Stromal cell of bone marrow (primary cell): ENCODE measurements at regions not wholly inside any gene's neighbourhood (a gene's known extent, or its start where the extent isn't known, plus 50 kb on each side); places are given as distances from the start of the nearest gene placed in this dataset.

Experiments used
- DNase-seq: peaks from one replicate; pipeline ENCODE4 v3.0.0-alpha.2; 2012; ENCODE audit warnings: low read depth

- DNase-seq, result no peak
Measured at GRCh38 chr11:70535191-70535971, 137.1 kb downstream of the CTTN start.

DNA sequence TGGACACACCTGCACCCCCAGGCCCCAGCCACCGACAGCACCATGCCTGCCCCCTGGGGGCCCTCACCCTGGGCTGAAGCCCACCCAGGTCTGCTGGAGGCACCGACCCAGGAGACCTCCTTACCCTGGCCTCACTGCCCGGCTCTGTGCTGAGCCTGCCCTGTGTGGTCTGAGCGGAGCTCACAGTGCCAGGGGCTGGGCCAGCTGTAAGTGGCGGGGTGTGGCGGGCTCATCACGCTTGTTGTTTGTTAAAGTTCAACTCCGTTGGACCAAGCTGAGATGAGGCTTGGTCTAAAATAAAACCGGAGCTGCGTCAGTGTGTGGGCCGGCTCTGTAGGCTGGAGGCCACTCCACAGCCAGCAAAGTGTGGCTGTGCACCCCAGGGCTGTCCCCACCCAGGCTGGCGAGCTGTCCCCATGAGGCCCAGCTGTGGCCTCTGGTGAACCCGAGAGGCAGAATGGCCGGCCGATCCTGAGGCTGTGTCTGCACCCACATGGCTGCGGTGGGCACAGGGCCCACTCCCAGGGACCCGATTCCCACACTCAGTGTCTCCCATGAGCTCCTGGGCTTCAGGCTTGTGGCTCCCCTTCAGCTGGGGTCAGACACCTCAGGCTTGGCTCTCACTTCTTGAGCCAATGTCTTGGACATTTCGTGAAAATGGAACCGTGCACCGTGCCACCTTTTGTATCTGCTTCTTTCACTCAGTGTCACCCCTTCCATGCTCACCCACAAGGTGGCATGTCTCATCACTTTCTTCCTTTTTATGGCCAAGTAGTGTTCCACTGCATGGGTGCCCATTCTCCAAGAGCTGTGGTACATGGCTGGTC is 137.9 kb downstream of the CTTN start:
- no peak for DNase-seq

DNA sequence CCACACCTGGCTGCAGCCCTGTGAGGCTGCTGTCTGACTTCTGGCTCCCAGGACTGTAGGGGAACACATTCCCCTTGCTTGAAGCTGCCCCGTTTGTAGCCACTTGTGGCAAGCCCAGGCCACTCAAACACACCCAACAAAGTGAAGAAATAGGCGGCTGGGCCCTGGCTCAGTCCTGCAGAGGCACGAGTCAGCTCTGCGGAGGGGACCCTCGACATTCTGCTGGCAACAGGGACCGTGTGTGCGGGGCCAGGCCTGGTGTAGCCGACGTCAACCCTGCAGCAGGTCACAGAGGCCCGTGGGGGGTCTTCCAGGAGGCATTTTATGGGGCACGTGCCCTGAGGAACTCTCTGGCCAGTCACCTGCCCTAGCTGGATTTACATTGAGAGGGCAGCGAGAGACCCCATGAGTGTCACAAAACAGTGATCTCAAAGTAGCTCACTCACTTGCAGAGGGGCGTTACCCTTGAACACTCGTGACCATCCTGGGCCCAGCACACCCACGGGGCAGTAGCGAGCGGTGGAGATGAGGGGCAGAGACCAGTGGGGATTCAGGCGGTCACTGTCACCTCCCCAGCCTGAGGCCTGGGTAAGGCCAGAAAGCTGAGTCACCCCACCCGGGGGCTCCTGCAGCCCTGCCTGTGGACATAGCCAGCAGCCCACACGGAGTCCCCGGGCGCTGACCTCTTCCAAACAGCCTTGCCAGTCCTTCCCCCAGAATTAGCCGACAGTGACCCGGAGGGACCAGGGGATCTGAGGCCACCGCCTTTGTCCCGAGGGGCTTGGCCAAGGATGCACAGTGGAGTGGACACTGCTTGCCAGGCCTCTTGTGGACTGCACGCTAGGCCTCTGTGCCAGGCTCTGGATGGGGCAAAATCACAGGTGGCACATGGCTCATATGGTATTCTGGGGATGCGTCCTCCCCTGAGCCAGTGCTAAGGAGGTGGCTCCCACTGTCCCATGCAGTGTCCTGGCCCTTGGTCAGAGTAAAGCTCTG is 139.5 kb downstream of the CTTN start:
- no peak for DNase-seq

GRCh38 chr11:70538641-70539359 is 140.5 kb downstream of the CTTN start:
- no peak for DNase-seq

DNA sequence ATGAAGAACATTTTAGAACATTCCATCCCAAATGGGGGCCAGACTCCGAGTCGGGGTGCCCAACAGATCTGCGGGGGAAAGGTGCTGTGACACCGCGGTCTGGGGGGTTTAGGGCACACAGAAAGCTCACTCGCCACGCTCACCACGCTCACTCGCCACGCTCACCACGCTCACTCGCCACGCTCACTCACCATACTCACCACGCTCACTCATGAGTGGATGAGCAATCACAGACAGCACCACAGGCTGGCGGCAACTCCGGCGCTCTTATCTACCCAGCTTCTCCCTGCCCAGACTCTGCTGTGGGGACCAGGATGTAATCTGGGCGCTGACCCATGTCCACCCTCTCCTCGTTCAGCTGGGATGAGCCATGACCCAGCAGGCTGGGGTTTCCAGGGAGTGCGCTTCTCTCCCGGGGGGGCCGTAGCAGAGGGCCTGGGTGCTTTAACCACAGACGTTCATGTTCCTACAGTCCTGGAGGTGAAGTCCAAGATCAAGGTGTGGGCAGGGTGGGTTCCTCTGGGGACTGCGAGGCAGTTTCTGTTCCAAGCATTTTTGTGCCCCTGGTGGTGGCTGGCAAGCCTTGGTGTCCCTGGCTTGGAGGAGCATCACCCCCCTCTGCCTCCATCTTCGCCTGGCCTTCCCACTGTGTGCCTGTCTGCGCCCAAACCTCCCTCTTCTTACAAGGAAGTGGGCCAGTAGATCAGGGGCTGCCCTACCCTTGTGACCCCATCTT is 141.2 kb downstream of the CTTN start:
- no peak for DNase-seq

- no peak for DNase-seq
Measured at GRCh38 chr11:70540196-70540595, 141.9 kb downstream of the CTTN start.

DNA sequence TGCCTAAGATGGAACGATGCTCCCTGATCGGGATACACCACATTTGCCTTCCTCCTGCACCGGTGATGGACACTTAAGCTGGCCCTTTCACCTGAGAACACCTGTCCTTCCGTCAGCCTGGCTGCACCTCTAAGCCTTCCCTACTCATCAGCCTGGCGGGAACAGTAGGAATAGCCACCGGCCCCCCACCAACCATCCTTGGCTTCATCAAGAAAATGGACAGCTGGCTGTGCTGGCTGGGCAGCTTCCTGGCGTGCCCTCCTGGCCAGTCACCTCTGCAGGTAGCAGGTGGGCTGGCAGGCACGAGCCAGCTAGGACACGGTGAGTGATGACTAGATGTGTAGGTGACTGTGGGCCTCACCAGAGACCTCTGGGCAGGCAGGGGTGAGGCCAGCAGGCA is 142.8 kb downstream of the CTTN start:
- DNase-seq, result no peak

GRCh38 chr11:70541699-70542098 is 143.4 kb downstream of the CTTN start:
- DNase-seq, result no peak

- DNase-seq, result no peak
Measured at GRCh38 chr11:70542406-70542805, 144.1 kb downstream of the CTTN start.

DNA sequence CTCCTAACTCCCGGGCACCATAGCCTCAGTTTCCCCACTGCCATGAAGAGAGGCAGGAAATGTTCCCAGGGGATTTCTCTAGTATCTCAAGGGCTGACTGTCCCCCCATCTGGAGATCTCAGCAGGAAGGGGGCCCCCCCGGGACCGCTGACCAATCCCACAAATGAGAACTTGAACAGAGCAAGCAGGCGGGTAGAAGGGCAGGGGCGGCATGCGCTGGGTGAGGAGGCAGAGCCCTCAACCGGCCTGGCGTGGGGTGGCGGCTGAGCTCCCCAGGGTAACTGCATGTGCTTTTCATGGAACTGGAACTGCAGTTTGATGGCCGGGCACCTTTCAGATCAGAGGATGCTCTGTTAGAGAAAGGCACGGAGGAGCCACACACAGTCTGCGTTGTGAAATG is 144.5 kb downstream of the CTTN start:
- no peak for DNase-seq

DNA sequence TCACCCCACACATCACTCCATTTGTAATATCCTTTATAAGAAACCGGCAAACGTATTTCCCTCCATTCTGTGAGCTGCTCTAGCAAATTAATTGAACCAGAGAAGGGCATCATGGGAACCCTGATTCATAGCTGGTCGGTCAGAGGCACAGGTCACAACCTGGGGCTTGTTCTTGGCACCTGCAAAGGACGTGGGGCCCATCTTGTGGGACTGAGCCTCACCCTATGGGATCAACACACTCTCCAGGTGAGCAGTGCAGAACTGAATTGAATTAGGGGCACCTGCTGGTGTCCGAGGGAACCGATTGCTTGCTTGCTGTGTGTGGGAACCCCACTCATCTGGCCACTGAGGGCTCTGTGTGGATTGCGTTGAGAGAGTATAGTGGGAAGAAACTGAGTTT is 145.3 kb downstream of the CTTN start:
- no peak for DNase-seq

- no peak for DNase-seq
Measured at GRCh38 chr11:70544067-70544773, 145.9 kb downstream of the CTTN start.

DNA sequence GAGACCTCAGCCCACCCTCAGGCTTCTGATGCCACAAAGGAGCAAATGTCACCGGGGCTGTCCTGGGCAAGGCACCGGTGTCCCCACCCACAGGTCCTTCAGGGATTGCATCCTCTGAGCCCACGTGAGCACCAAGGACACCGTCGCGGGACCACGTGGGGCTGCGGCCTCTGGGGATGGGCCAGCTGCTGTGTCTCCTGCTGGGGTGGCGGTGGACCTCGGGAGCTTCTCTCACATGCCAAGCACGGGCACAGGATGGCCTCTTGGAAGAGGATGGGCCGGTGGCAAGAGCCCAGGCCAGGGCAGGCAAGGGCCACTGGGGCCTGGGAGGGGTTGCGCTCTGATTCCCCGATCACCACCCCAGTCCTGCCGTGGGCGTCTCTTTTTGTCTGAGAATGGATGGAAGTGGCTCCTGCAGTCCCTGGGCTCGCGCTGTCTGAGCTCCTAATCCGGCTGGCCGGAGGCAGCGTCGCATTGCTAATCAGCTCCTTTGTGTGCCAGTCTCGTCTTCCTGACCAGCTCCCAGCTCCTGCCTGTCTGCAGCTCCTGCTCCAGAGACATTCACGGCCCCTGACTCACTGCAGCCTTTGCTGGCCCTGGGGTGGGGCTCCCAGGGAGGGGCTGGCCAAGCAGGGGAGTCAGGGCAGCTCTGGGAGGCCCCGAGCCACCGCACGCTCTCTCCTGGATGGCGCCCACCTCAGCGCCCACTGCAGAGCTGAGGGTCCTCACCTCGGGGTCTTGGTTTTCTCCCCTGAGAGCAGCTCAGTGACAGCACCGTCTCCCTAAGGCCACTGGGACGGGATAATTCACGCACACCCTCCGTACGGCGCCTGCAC is 146.7 kb downstream of the CTTN start:
- no peak for DNase-seq

GRCh38 chr11:70545610-70545912 is 147.2 kb downstream of the CTTN start:
- DNase-seq, result no peak

DNA sequence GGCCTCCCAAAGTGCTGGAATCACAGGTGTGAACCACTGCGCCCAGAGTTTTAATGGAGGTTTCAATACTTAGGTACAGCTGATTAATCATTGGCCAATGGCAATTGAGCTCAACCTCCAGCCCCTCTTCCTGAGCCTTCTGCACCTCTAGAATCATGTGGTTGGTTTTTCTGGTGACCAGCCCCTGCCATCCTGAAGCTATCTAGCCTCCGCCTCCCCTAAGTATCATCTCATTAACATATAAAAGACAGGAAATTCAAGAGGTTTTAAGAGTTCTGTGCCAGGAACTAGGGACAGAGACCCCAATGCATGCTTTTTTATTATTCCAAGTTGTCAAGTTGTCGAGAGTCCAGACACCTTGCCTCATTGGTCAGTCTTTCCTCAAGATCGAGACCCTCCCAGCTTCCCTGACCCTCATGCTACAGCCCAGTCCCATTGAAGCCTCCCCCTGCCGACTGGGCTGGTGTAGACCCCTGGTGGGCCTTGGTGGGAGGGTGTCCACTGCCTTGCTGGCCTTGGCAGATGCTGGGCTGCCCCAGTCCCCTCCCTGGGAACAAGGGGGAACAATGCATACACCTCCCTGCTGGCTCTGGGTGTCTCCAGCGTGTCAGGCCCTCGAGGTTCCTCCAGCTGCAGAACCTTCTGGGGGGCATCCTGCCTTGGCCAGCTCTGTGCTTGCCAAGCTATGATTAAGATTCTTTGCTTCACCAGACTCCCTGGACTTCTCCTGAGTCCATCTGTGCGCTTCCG is 148.0 kb downstream of the CTTN start:
- DNase-seq, result no peak

- DNase-seq, result no peak
Measured at GRCh38 chr11:70547386-70547785, 149.1 kb downstream of the CTTN start.

DNA sequence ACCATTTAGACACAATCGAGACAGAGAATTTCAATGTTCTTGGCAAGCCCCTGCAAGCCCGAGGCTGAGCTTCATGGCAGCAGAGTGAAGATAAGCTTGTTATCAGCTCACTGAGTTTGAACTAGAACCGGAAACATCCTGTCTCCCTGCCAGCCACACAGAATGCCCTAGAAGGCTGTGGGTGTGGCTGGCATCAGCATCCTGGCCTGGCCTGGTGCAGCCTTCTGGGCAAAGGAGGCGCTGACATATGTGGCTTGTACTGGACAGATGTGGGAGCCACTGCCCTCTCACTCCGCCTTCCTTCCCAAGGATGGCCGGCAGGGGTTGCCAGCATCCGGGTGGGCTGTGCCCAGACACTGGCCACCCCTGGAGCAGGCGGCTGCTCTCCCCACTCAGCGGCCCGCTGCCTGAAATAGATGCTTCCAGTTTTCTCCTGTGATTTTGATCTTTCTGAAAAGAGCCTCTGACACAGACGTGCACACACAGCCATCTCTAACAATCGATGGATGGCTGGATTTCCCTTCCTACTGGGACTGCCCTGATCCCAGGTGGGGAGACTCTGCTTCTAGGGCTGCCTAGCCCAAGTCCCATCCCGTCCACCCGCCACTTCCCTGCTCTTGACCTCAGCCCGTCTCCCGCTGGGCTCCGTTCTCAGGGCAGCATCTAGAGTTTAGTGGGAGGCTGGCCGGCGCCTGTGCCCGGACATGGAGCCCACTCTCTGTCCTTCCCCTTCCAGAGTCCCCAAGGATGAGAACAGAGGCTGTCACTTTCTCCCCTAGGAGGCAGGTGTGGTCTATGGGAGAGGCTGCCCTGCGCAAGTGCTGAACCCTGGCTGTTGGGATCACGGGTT is 149.7 kb downstream of the CTTN start:
- DNase-seq, result no peak

DNA sequence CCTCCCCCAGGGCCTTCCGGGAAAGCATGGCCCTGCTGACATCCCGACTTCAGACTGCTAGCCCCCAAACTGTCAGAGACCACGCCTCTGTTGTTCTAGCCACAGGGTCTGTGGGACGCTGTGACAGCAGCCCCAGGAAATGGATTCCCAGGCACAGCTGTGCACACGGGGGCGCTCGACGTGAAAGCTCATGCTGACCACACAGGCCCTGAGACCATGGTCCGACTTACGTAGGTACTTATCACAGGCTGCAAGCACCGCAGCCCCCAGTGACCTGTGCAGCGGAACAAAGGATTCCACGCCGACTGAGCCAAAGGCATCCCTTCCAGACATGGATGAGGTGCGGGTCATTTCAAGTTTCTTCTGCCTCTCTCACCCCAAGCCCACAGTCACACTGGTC is 150.6 kb downstream of the CTTN start:
- DNase-seq, result no peak
